CD4-positive, alpha-beta T cell (primary cell): ENCODE measurements at regions not wholly inside any gene's neighbourhood (a gene's known extent, or its start where the extent isn't known, plus 50 kb on each side); places are given as distances from the start of the nearest gene placed in this dataset.

Source experiments
- ATAC-seq: fragments of 200-7000 bp; cut with Tn5 transposase; one replicate; pipeline ENCODE4 v1.10.0; 2022; ENCODE audit warnings: mild to moderate bottlenecking; ENCODE audit not compliant: poor library complexity
- CTCF ChIA-PET: fragments of 350-600 bp; sonication (Branson Sonifier 250); formaldehyde crosslinking; loops from one replicate; lab custom pipeline; 2021; ENCODE audit warnings: antibody characterized with exemption, inconsistent platforms; lab: Charles Lee
- POLR2A ChIA-PET: fragments of 350-600 bp; sonication (Branson Sonifier 250); formaldehyde crosslinking; loops from one replicate; lab custom pipeline; 2021; ENCODE audit warnings: antibody characterized with exemption, inconsistent platforms; lab: Charles Lee
- DNase-seq, 14 experiments: peaks; one replicate each; pipeline ENCODE4 v3.0.0-alpha.2; 2013 to 2020; ENCODE audit warnings: mixed read lengths in 2 of 14
- H3K27ac ChIP-seq, 2 donors: one replicate each; pipeline versions ENCODE4 v1.5.1 to v1.7.0; 2013; ENCODE audit warnings: low read length in 2 of 2, low read depth in 1 of 2, mild to moderate bottlenecking in 1 of 2
- H3K27me3 ChIP-seq, 2 experiments: 1 replicate in 1 of 2; 2 replicates in 1 of 2; pipeline versions ENCODE4 v1.6.1 to v1.7.0; 2013; ENCODE audit warnings: low read length in 2 of 2, control low read depth in 1 of 2, mild to moderate bottlenecking in 1 of 2, moderate library complexity in 1 of 2; ENCODE audit not compliant: insufficient read depth in 2 of 2, control insufficient read depth in 1 of 2
- H3K36me3 ChIP-seq: one replicate; pipeline ENCODE4 v1.6.1; 2013; ENCODE audit warnings: low read length, control low read depth; ENCODE audit not compliant: insufficient read depth
- H3K4me1 ChIP-seq: one replicate; pipeline ENCODE4 v1.6.1; 2013; ENCODE audit warnings: low read length, control low read depth; ENCODE audit not compliant: insufficient read depth
- H3K4me3 ChIP-seq: one replicate; pipeline ENCODE4 v1.5.1; 2013; ENCODE audit warnings: mild to moderate bottlenecking, low read length, moderate library complexity
- H3K9me3 ChIP-seq, 2 experiments: 1 replicate in 1 of 2; 2 replicates in 1 of 2; pipeline versions ENCODE4 v1.6.1 to v1.7.0; 2013; ENCODE audit warnings: low read length in 2 of 2, mild to moderate bottlenecking in 2 of 2, control low read depth in 1 of 2, moderate library complexity in 1 of 2; ENCODE audit not compliant: control insufficient read depth in 1 of 2, insufficient read depth in 1 of 2
- H3K27ac Mint-ChIP-seq: one replicate; pipeline ENCODE4 v1.8.0; 2020; ENCODE audit warnings: mixed read lengths
- H3K27me3 Mint-ChIP-seq: one replicate; pipeline ENCODE4 v1.8.0; 2021; ENCODE audit warnings: mixed read lengths
- H3K36me3 Mint-ChIP-seq: one replicate; pipeline ENCODE4 v1.8.0; 2021; ENCODE audit warnings: low read depth, mixed read lengths
- H3K4me1 Mint-ChIP-seq: one replicate; pipeline ENCODE4 v1.8.0; 2021; ENCODE audit warnings: low read depth, mixed read lengths
- H3K4me3 Mint-ChIP-seq: one replicate; pipeline ENCODE4 v1.8.0; 2020; ENCODE audit warnings: mild to moderate bottlenecking, mixed read lengths
- H3K9me3 Mint-ChIP-seq: one replicate; pipeline ENCODE4 v1.8.0; 2020; ENCODE audit warnings: mixed read lengths
- intact Hi-C, 2 experiments: fragments of 100-400 bp; cut with DNase I in 1 of 2; cut with micrococcal nuclease in 1 of 2; formaldehyde crosslinking; loops; one replicate each; pipeline versions ENCODE4 v1.15.1 to v1.9.0; 2023 to 2025; cut with DNase I, micrococcal nuclease
- TF ChIP-seq, protein P1 (sequence below): fragments of 200-600 bp; IDR thresholded peaks from one replicate; pipeline ENCODE4 v1.8.0; 2022; ENCODE audit warnings: antibody characterized with exemption, mild to moderate bottlenecking

DNA sequence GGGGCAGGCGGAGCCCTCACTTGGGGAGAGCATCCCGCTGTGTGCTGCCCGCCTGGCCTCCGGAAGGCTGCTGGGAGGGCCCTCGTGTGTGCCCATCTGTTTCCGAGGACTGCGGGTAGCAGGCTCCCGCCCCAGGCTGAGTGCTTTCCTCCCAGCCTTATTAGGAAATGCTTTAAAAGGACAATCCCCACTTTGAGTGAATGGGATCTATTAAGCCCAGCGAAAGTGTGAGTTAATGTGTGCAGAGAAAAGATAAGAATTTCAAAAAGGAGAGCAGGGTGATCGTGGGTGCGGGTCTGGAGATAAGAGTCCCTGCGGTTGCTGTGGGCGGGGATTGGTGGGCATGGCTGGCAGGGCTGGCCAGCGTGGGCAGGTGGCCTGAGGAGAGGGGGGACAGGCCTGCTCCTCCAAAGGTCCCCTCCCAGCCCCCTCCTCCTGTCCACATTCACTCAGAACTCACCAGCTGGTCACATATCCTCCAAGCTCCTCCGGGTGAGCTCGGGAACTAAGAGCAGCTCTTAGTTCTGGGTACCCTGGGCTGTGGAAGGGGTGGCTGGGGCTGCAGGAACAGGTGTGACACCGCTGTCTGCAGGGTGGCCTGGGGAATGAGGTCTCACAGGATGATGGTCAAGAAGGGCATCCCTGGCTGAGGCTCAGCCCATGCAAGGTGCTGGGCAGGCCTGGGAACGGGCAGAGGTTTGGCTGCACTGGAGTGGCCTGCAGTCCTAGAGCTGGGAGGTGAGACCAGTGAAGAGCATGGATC is 1260.3 kb downstream of the BRD1 start:
- DNase-seq (no peak), ATAC-seq (no peak)
- H3K4me3 Mint-ChIP-seq: no peak overlapping the region
- Histone ChIP-seq H3K27me3 (peaks cover 9 to 13% of the 10 kb centered on the region in 2 experiments), H3K27ac (no peak overlapping the region), H3K36me3 (no peaks in the 10 kb centered on the region), H3K9me3 (peaks cover 6 to 39% of the 10 kb centered on the region in 2 experiments), H3K4me3 (no peak overlapping the region), H3K4me1 (peaks cover 7% of the 10 kb centered on the region)
- H3K9me3 Mint-ChIP-seq: peaks cover 15% of the 10 kb centered on the region
- intact Hi-C loops: no loop called here
- TF ChIP-seq, protein P1, sequence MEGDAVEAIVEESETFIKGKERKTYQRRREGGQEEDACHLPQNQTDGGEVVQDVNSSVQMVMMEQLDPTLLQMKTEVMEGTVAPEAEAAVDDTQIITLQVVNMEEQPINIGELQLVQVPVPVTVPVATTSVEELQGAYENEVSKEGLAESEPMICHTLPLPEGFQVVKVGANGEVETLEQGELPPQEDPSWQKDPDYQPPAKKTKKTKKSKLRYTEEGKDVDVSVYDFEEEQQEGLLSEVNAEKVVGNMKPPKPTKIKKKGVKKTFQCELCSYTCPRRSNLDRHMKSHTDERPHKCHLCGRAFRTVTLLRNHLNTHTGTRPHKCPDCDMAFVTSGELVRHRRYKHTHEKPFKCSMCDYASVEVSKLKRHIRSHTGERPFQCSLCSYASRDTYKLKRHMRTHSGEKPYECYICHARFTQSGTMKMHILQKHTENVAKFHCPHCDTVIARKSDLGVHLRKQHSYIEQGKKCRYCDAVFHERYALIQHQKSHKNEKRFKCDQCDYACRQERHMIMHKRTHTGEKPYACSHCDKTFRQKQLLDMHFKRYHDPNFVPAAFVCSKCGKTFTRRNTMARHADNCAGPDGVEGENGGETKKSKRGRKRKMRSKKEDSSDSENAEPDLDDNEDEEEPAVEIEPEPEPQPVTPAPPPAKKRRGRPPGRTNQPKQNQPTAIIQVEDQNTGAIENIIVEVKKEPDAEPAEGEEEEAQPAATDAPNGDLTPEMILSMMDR: no peak
- ChIA-PET CTCF (no interaction called here), POLR2A (no interaction called here)
- peaks cover 13% of the 10 kb centered on the region for H3K27me3 Mint-ChIP-seq
- no peaks in the 10 kb centered on the region for H3K36me3 Mint-ChIP-seq
- no peak overlapping the region for H3K27ac Mint-ChIP-seq
- peaks cover 4% of the 10 kb centered on the region for H3K4me1 Mint-ChIP-seq

GRCh38 chr22:48566741-48567140 is 1260.9 kb downstream of the BRD1 start:
- Histone ChIP-seq H3K4me3 (no peak overlapping the region), H3K27ac (no peak overlapping the region), H3K27me3 (peaks cover 9 to 13% of the 10 kb centered on the region in 2 experiments), H3K4me1 (peaks cover 7% of the 10 kb centered on the region), H3K9me3 (peaks cover 6 to 36% of the 10 kb centered on the region in 2 experiments), H3K36me3 (no peaks in the 10 kb centered on the region)
- intact Hi-C loops: no loop called here
- no peaks in the 10 kb centered on the region for H3K36me3 Mint-ChIP-seq
- ChIA-PET POLR2A (no interaction called here), CTCF (no interaction called here)
- ATAC-seq: no peak
- H3K4me1 Mint-ChIP-seq: peaks cover 4% of the 10 kb centered on the region
- H3K27ac Mint-ChIP-seq: no peak overlapping the region
- H3K9me3 Mint-ChIP-seq: peaks cover 11% of the 10 kb centered on the region
- H3K4me3 Mint-ChIP-seq: no peak overlapping the region
- DNase-seq: no peak
- peaks cover 13% of the 10 kb centered on the region for H3K27me3 Mint-ChIP-seq
- TF ChIP-seq, protein P1: no peak

DNA sequence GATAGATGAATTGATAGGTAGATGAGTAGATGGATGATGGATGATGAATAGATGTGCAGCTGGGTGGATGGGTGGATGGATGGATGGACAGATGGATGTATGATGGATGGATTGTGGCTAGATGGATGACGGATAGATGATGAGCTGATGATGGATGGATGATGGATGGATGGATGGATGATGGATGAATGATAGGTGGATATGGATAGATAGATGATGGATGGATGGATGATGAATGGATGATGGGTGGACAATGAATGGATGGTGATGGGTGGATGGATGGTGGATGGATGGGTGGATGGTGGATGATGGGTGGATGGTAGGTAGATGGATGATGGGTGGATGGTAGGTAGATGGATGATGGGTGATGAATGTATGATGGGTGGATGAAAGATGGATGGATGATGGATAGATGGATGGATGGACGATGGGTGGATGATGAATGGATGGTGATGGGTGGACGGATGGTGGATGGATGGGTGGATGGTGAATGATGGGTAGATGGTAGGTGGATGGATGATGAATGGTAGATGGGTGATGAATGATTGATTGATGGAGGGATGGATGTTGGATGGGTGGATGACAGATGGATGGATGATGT is 1261.7 kb downstream of the BRD1 start:
- CTCF ChIA-PET: no interaction called here

More for the DNA sequence above, 1261.7 kb downstream of the BRD1 start:
- no peak for ATAC-seq
- peaks cover 13% of the 10 kb centered on the region for H3K27me3 Mint-ChIP-seq
- H3K4me1 ChIP-seq: peaks cover 7% of the 10 kb centered on the region
- peaks cover 9 to 13% of the 10 kb centered on the region in 2 experiments for H3K27me3 ChIP-seq
- POLR2A ChIA-PET: interaction anchor here (0.6 kb wide), 1 partner anchor 308 kb away, joined by 3 read pairs; no protein-coding TSS in a partner anchor
- H3K4me1 Mint-ChIP-seq: peaks cover 4% of the 10 kb centered on the region
- no peak overlapping the region for H3K4me3 ChIP-seq
- no peak for DNase-seq
- no peak overlapping the region for H3K27ac Mint-ChIP-seq
- intact Hi-C loops: no loop called here
- no peak overlapping the region for H3K27ac ChIP-seq
- H3K9me3 ChIP-seq: peaks cover 3 to 32% of the 10 kb centered on the region in 2 experiments
- H3K36me3 ChIP-seq: no peaks in the 10 kb centered on the region
- H3K4me3 Mint-ChIP-seq: no peak overlapping the region
- TF ChIP-seq, protein P1: no peak
- H3K36me3 Mint-ChIP-seq: no peaks in the 10 kb centered on the region
- peaks cover 8% of the 10 kb centered on the region for H3K9me3 Mint-ChIP-seq
